HG02623 (cell line): ENCODE measurements at regions not wholly inside any gene's neighbourhood (a gene's known extent, or its start where the extent isn't known, plus 50 kb on each side); places are given as distances from the start of the nearest gene placed in this dataset.
"Not testable (repeated sequence)": the region's sequence is repeated elsewhere in the genome, so short reads cannot be mapped to it uniquely, and the experiment has no call there.

Experiments used
- ATAC-seq: cut with Tn5 transposase; IDR thresholded peaks from one replicate; pipeline ENCODE4 v1.9.1; 2021; ENCODE audit warnings: moderate library complexity; ENCODE audit not compliant: unreplicated experiment

DNA sequence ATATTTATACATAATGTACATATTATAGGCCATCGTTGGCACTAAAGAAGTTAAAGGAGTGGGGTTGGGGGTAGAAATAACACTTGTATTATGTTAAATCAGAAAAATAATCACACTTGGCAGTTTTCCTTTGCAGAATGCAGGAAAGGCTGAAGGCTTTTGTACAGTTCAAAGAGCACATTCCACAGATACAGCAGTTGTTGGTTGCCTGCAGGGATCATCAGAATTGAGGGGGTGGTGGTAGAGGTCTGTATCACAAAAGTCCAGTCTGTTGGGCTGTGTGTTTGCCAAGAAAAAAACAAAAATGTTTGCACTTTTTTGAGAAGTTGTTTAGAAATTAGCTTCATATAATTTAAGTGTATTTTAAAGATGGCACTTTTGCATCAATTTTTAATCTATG, 231.8 kb upstream of the FOXP2 start:
- no peak for ATAC-seq

DNA sequence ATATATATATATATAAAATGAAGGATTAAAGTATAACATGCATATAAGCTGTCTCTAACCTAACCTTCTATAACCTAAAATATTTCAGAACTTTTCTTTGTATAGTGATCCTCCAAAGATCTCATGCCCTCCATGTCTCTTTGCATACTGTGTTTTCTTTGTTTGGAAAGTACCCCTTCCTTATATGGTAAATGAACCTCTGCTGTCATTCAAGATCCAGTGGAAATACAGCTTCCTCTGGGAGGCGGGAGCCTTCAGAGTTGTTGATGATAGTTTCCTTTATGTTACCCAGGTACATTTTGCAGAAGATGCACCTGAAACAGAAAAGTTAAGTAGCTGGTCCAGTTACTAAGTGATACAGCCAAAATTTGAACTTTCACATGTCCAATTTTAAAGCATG, 233.3 kb upstream of the FOXP2 start:
- no peak for ATAC-seq

DNA sequence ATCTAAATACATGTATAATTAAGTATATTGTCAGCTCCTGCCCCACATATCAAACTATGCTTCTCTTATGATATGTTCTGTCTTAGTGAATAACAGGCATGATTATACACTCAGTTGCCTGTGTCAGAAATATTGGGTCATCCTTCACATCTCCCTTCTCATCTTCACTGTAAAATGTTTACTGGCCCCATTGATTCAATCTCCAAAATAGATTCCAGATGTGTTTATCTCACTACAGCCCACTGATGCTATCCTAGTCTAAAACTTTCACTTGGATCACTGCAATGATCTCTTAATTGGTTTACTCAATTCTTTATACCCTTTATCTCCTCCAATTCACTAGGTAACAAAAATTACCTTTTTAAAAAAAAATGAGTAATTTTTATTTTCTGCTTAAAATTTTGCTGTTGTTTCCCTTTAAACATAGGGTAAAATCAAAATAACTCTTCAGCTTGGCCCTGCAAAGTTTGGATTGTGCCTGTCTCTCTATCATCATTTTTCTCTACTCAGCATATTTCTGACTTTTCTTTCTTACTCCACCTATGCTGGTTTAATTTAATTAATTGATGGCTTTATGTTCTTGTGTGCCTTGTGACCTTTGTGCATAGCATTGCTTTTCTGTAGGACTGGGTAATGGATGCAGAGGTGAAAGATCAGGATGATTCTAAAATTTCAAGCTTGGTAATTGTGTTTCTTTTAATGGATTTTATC, 233.9 kb upstream of the FOXP2 start:
- no peak for ATAC-seq

DNA sequence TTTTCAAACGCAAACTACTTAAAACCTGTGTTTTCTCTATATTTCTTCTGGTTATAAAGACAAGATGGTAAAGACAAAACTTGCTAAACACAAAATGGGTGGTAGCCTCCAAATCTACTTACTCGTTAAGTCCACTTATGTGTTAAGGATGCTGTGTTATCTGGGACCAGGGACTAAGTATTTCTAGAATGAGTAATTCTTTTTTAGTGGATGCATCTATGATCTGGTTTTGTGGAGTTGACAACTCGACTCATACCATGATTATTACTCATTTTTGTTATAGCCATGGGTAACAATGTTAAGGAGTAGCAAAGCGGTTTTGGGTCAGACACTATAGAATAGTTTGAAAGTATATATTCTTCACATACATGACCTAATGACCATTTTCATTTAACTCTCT, 239.5 kb upstream of the FOXP2 start:
- no peak for ATAC-seq

DNA sequence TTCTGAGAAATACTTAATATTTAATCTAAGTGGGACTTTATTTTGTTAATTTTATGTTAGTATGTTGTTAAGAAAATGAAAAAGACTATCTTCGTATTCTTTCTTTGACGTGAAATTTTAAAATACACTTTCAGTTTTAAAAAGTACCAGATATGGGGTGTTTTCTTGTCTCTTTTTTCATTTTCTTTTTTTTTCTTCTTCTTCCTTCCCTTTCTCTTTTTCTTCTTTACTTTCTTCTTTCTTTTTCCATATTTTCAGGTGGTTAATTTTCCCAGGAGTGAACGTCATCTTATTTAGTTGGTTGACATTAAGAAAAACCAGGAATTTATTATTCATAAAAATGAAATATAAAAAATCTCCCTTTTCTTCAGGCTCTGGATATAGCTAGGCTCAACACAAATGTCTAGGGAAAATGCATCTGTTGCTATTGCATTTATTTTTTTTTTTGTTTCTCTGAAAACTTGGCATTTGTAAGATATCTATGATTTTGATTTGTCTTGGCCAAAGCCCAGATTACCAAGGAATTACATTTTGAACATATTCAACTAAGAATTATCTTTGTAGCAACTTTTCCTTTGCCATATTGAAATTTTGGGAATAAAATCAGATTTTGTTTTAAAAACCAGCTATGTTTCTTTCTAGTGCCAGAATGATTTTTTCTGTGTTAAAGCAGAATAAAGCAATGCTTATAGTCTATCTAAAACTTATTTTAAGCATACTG, 241.3 kb upstream of the FOXP2 start:
- ATAC-seq = no peak

GRCh38 chr7:114169389-114169788, 245.2 kb upstream of the FOXP2 start:
- ATAC-seq = not testable (repeated sequence)

GRCh38 chr7:114160925-114161324, 242.1 kb upstream of the PPP1R3A start:
- ATAC-seq = no peak

DNA sequence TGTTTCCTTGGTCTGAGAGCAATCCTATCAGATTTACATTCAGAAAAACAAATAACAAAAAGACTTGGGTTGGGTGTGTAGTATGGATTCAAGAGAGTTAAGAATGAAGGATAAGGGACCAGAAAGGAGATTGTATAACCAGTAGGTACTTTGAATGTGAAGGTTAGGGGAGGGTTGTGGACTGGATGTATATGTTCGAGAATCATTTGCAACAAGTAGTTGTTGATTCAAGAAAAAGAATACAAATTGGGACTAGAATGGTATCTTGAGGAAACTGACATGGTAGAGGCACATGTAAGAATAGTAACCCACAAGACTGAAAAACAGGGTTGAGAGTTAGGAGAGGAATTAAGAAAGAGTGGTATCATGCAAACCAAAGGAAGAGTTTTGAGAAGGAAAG, 240.0 kb upstream of the PPP1R3A start:
- no peak for ATAC-seq

- no peak for ATAC-seq
These were observed 239.5 kb upstream of the PPP1R3A start for GRCh38 chr7:114158275-114158674.

- no peak for ATAC-seq
These were observed 237.4 kb upstream of the PPP1R3A start for GRCh38 chr7:114156178-114156577.

- ATAC-seq = no peak
These were observed 236.6 kb upstream of the PPP1R3A start for GRCh38 chr7:114155116-114156110.

GRCh38 chr7:114153700-114154099, 234.9 kb upstream of the PPP1R3A start:
- ATAC-seq = no peak

- ATAC-seq = no peak
These were observed 233.6 kb upstream of the PPP1R3A start for GRCh38 chr7:114152314-114152938.

- no peak for ATAC-seq
These were observed 233.0 kb upstream of the PPP1R3A start for GRCh38 chr7:114151777-114152176.

DNA sequence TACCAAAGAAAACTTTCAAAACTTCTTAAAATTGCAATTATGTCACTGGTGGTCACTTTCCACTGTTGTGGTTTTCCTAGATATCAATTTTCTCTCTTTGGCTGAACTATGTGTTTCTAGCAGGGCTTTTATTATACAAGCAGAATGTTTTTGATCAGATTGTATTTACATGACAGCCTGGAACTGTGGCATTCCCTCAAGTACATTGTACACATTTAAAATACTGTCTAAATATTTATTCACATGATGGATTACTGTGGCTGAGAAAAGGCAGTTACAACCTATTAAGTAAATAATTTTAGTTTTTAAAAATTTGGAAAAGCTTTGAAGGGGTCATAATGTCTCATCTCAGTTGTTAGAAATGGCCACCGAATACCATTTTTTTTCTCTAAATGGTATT, 231.9 kb upstream of the PPP1R3A start:
- ATAC-seq = no peak

DNA sequence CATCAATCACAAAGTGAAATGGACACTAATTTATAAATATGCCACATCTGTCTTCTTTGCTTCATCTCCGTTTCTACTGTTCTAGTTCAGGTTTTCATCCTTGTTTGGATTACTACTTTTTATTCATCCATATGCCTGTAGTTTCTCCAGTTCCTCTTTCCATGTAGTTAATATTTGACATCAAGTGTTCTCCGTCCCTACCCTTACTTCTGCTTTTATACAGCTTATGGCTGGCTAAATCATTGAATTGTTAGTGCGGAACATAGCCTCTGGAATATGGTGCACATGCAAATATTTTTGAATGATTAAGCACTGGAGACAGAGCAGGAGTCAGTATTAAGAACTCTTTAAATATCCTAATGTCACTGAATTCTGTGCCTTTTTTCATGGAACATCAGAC, 230.0 kb upstream of the PPP1R3A start:
- no peak for ATAC-seq

- ATAC-seq = no peak
These were observed 222.6 kb upstream of the PPP1R3A start for GRCh38 chr7:114141415-114141814.

DNA sequence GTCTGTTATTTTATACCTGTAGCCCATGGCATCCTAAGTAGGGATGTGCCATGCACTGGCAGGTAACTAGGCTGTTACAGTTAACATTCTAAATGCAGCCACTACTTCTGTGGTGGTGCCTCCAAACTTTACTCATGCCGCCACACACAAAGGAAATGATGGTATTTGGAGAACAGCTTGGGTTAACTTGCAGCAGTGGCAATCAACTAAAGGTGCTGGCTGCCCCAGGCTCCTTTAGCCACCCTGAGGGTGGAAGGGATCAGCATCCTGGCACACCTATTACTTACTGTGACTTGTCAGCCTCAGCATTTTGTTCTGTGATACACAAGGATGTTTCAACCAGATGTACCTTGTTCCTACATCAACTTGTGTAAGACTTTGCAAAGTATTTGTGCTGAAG, 221.8 kb upstream of the PPP1R3A start:
- ATAC-seq = no peak

GRCh38 chr7:114139690-114140089, 220.9 kb upstream of the PPP1R3A start:
- not testable (repeated sequence) for ATAC-seq

GRCh38 chr7:114138587-114138986, 219.8 kb upstream of the PPP1R3A start:
- no peak for ATAC-seq

DNA sequence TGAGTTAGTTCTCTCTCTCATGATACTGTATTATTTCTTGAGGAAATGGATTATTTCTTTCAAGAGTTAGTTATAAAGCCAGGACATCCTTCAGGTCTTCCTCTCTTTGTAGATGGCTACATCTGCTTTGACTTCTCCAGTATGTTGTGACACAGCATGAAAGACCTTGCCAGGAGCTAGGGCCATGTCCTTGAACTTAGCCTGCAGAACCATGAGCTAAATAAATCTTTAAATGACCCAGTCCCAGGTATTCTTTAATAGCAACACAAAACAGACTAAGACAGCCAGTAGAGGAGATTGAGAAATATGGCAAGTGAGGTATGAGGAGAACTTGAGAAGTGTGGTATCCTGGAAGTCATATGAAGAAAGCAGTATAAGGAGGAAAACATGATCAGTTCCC, 214.9 kb upstream of the PPP1R3A start:
- ATAC-seq = no peak
